ENCODE measurements at regions not wholly inside any gene's neighbourhood (a gene's known extent, or its start where the extent isn't known, plus 50 kb on each side); places are given as distances from the start of the nearest gene placed in this dataset.

DNA sequence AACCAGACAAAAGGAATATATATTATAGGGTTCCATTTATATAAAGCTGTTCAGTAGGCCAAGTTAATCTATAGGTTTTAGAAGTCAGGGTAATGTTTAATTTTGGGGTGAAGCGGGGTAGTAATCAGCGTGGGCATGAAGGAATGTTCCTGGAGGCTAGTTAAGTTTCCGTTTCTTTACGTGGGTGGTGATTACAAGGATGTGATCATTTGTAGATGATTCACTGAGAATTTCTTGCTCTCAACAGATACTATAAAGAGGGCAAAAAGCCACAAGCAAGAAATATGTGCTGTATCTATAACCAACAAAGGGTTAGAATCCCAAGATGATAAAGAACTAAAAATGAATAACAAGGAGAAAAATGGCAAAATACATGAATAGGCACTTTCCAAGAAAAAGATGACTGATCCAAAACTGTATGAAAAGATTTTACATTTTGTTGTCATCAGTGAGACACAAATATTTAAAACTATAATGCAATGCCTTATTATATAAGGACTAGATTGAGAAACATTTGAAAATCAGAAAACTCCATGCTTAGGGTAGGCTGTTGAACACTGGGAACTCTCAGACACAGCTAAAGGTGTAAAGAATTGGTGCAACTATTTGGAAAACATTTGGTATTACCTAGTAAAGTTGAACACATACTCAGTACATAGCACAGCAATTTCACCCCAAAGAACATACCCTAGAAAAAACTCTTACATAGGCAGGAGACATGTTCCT lies 224.3 kb upstream of the S1PR3 start:
- Histone ChIP-seq H3K4me3 (ENCODE audit: low read depth, low read length) (no peak overlapping the region), H3K27me3 (replicated peaks) (no peaks in the 10 kb centered on the region), H3K36me3 (replicated peaks) (no peaks in the 10 kb centered on the region), H3K27ac (peak overlapping the region; percentile 97)
- TF ChIP-seq, protein P1, sequence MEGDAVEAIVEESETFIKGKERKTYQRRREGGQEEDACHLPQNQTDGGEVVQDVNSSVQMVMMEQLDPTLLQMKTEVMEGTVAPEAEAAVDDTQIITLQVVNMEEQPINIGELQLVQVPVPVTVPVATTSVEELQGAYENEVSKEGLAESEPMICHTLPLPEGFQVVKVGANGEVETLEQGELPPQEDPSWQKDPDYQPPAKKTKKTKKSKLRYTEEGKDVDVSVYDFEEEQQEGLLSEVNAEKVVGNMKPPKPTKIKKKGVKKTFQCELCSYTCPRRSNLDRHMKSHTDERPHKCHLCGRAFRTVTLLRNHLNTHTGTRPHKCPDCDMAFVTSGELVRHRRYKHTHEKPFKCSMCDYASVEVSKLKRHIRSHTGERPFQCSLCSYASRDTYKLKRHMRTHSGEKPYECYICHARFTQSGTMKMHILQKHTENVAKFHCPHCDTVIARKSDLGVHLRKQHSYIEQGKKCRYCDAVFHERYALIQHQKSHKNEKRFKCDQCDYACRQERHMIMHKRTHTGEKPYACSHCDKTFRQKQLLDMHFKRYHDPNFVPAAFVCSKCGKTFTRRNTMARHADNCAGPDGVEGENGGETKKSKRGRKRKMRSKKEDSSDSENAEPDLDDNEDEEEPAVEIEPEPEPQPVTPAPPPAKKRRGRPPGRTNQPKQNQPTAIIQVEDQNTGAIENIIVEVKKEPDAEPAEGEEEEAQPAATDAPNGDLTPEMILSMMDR (IDR thresholded peaks at IDR 0.05; ENCODE audit: low read depth, low read length, missing control alignments): no peak
- DNase-seq: peak; percentile 88
- in situ Hi-C loops (cut with HindIII; ENCODE audit: low pct_ligation_motif_present, low sequenced_read_pairs): no loop called here

DNA sequence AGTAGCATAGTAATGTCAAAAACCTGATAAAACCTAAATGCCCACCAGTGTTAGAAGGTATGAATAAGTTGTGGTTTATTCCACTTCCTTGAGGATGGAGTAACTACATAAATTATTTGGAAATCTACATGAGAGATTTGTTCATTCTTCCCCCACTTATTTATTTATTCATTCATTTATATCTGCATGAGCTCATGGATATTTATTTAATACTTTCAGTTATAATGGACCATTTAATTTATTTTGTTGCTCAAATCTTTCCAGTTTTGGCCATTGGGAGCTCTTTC lies 223.8 kb upstream of the S1PR3 start:
- H3K4me3 ChIP-seq (ENCODE audit: low read depth, low read length): no peak overlapping the region
- in situ Hi-C loops (cut with HindIII; ENCODE audit: low pct_ligation_motif_present, low sequenced_read_pairs): no loop called here
- DNase-seq: no peak
- H3K36me3 ChIP-seq (replicated peaks): no peaks in the 10 kb centered on the region
- peak overlapping the region; percentile 97 for H3K27ac ChIP-seq
- no peaks in the 10 kb centered on the region for H3K27me3 ChIP-seq (replicated peaks)
- TF ChIP-seq, protein P1 (IDR thresholded peaks at IDR 0.05; ENCODE audit: low read depth, low read length, missing control alignments): no peak

DNA sequence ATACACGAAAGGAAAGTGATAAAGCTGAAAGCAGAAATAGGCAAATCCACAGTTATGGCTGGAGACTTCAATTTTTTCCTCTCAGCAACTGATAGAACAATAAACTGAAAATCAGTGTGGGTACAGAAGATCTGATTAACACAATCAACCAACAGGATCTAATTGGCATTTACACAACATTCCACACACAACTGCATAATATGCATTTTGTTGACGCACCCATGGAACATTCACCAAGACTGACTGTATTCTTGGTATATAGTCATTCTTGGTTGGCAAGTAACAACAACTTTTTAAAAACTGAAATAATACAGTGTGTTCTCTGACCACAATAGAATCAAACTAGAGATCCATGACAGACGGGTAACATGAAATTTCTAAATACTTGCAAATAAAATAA lies 218.7 kb upstream of the S1PR3 start:
- no peak for DNase-seq
- no peaks in the 10 kb centered on the region for H3K36me3 ChIP-seq (replicated peaks)
- in situ Hi-C loops (cut with HindIII; ENCODE audit: low pct_ligation_motif_present, low sequenced_read_pairs): no loop called here
- H3K27ac ChIP-seq: peak overlapping the region; percentile 99
- no peak overlapping the region for H3K4me3 ChIP-seq (ENCODE audit: low read depth, low read length)
- no peaks in the 10 kb centered on the region for H3K27me3 ChIP-seq (replicated peaks)
- TF ChIP-seq, protein P1 (IDR thresholded peaks at IDR 0.05; ENCODE audit: low read depth, low read length, missing control alignments): no peak

DNA sequence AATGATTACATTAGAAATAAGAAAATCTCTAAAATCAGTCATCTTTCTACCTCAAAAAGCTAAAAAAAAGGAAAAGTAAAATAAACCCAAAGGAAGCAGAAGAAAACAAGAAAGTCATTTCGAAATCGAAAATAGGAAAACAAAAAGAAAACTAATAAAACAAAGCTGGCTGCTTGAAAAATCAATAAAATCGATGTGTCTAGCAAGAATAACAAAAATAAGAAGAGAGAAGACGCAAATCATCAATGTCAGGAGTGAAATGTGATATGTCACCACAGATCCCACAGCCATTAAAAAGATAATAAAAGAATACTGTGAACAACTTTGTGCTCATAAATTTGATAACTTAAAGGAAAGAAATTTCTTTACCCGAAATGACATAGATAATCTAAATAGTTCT lies 218.1 kb upstream of the S1PR3 start:
- H3K27ac ChIP-seq: peak overlapping the region; percentile 99
- no peak overlapping the region for H3K4me3 ChIP-seq (ENCODE audit: low read depth, low read length)
- H3K27me3 ChIP-seq (replicated peaks): no peaks in the 10 kb centered on the region
- TF ChIP-seq, protein P1 (IDR thresholded peaks at IDR 0.05; ENCODE audit: low read depth, low read length, missing control alignments): no peak
- in situ Hi-C loops (cut with HindIII; ENCODE audit: low pct_ligation_motif_present, low sequenced_read_pairs): no loop called here
- no peaks in the 10 kb centered on the region for H3K36me3 ChIP-seq (replicated peaks)
- no peak for DNase-seq

DNA sequence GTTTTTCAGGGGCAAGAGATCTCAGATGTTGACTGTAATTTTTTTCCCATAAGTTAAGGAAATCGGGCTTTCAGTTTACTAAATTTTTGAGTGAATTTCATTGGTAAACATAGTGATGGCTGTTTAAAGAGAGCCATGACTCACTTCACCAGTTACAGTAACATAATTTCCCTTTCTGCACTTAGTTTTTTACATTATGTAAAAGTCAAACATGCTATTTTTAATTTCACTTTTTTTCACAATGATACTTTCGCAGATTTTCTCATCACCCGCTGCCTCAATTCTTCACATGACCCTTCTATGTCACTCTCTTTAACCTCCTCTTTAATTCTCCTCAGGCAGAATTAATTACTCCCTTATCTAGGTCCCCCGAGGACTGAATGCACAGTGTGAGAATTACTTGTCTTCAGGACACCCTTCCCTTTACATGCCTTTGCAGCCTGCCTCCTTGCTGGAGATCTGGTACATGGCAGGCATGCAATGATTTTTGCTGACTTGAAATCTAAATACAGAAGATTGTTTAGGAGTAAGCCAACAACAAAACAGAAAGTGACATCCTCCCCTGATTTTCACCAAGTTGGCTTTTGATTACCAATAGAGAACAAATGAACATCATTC lies 217.5 kb upstream of the S1PR3 start:
- no peaks in the 10 kb centered on the region for H3K36me3 ChIP-seq (replicated peaks)
- DNase-seq: peak; percentile 76
- H3K27me3 ChIP-seq (replicated peaks): no peaks in the 10 kb centered on the region
- TF ChIP-seq, protein P1 (IDR thresholded peaks at IDR 0.05; ENCODE audit: low read depth, low read length, missing control alignments): peak; percentile 64
- peak overlapping the region; percentile 99 for H3K27ac ChIP-seq
- no peak overlapping the region for H3K4me3 ChIP-seq (ENCODE audit: low read depth, low read length)
- in situ Hi-C loops (cut with HindIII; ENCODE audit: low pct_ligation_motif_present, low sequenced_read_pairs): no loop called here

All from brain microvascular endothelial cell (primary cell).